ENCODE measurements at regions not wholly inside any gene's neighbourhood (a gene's known extent, or its start where the extent isn't known, plus 50 kb on each side); places are given as distances from the start of the nearest gene placed in this dataset.

- no peak for DNase-seq
These were observed 76.1 kb upstream of the PAX6 start for GRCh38 chr11:31887180-31887579.

GRCh38 chr11:31884080-31884479, 73.0 kb upstream of the PAX6 start:
- no peak for DNase-seq

DNA sequence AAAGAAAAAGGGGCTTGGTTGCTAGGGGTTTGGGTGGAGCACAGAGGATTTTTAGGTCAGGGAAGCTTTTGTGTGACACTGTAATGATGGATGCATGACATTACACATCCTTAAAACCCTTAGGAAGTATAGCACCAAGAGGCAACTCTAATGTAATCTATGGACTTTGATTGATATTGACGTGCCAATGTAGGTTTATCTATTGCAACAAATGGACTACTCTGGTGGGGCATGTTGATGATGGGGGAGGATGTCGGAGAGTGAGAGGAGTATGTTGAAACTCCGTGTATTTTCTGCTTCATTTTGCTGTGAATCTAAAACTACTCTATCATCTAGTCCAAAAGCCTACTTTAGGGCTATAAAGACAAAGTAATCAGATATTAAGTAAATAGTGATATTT, 72.3 kb upstream of the PAX6 start:
- DNase-seq, result no peak

DNA sequence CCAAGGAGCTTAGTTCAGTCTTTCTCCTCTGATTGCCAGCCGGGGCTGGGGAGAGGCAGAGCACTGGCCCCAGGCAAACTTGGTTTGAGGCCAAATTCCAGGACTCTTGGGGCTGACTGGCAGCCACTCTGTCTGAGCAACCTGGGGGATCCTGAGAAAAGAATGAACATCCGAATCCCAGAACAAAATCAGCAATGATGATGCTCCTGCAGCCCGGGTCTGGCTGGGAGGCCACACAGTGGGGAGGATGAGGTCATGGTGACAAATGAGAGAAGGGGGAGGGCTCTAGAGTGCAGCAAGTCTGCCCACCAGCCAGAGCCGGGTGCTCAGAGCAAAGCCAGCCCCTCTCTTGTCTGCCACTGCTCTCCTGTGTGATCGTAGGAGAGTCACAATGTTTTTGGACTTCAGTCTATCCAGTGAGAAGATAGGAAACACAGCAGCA, 71.8 kb upstream of the PAX6 start:
- DNase-seq, result no peak

DNA sequence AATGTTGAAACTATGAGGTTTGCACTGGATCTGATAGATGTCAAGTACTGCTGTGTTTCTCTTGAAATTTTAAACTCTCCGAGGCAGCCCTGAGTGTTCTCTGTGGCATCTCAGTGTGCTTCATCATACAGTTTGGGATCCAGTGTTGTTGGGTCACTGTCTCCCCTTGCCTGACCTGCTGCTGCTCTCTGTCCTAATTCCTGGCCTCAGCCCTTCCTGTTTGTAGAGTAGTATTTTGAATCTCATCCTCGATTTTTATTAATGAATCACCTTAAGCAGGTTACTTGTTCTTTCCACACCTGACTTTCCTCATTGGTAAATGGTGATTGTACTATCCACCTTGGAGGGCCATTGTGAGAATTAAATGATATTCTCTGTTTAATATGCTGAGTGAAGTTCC, 70.7 kb upstream of the PAX6 start:
- DNase-seq, result no peak

DNA sequence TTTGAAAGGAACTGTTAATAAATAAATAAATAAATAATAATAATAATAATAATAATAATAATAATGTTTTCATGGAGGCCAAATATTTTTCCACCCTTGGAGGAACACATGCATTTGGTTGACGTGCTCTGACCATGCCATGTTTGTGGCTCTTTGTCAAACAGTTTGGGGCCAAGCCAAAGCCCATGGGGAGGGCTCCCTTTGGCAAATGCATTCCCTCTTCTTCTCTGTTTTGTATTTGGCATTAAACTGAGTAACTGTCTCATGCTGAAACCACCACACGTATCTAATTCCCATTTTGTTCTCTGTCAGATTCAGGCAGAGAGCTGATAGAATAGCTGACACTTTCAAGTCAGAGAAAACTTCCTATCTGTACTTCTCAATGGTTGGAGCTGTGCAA, 68.6 kb upstream of the PAX6 start:
- DNase-seq, result no peak

DNA sequence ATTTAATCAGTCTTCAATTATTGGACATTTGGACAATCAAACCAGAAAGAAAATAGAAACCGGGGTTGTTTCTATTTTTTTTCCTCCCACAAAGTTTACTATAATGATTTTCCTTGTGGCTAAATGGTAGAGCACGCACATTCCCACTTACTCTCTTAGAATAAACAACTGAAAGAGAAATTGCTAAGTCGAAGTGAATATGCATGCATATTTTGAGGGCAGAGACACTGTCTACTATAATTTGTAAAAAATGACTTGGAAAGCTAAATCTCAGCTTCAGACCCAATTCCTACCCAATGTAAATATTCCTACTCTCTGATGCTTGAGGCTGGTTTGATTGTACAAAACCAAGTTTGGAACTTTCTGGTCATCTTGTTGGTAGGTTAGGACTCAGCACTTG, 66.7 kb upstream of the PAX6 start:
- DNase-seq, result no peak

- no peak for DNase-seq
These were observed 66.0 kb upstream of the PAX6 start for GRCh38 chr11:31877083-31877482.

GRCh38 chr11:31875866-31876560, 64.9 kb upstream of the PAX6 start:
- DNase-seq, result no peak

DNA sequence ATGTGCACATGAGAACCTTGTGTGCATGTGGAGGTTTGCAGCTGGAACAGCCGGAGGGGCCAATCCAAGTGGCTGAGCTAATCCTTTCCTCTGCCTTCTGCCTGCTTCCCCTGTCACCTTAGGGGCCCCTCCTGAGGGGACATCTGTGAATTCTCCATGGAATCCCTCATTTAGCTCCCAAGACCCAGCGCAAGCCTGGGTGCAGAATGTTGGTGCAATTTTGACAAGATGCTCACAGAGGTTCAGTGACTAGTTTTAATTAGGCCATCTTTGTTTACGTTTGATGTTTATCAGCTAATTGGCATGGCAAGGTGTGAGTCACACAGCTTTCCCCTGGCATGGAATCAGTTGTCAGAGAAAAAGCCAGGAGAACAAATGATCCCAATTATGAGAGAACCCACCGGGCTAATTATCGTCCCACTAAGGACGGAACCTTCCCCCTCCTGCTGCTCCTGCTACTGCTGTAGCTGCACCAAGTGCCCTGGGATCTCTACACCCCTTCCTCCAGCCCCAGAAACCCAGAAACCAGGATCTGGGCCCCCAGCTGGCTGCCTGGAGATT, 63.6 kb upstream of the PAX6 start:
- DNase-seq, result no peak

DNA sequence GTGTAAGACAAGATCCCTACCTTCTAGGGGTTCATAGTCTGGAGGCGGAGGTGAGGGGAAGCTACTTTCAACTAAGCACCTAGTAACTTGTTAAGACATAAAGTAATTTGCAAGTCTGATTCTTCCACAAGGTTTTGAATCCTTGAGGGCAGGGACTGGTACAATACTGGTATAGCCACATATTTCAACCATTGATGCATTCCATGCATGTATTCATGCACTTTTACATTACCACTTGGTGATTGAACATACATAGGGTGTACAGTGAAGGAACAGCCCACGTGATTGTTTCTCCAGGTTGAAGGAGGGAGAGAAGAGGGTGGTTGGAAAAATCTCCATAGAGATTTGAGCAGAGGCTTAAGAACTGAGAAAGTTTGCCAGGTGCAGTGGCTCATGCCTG, 62.0 kb upstream of the PAX6 start:
- DNase-seq, result no peak

DNA sequence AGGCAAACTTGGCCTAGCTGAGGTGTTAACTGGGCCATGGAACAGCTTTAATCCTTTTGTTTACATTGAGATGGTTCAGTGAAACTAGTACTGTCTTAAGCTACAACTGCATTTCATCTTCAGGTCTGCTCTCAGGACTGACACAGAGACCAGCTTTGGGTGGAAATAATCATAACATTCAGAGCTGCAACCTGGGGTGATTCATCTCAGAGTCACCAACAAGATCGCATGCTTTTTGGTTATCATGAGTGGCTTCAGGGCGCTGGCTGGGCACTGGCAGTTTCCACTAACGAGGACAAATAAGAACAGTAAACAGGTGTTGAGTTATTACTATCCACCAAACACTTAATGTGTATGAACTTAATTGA, 60.9 kb upstream of the PAX6 start:
- no peak for DNase-seq

DNA sequence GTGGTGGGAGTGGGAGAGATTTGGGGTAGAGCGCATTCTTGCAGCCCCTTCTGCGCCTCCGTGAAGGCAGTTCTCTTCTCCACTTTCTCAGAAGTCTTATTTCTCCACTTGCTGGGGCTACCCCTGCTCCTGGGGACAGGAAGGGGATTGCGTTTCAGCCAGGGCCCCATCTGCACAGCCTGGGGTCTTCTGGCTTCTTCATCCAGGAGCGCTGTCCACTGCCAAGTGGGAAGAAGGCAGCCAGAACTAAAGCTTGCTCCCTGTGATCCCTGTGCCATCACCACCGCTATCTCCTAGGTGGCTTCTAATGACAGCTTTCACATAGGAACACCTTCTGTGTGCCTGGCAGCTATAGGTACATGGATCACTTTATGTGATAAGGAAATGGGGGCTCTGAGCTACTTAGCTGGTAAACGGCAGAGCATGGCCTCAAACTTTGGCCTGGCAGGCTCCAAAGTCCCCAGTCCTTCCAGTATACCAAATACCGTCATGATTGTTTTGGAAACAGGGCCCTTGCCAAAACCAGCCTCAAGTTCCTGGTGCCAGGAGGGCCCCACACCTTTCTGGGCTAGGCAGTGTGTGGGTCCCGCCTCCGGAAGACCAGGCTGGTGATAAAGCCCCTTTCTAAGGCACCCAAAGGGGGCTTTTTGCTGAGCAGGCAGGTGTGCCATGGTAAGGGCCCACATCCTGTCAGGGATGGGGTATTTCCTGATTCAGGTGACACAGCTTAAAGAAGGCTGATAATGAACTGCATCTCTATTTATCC, 60.4 kb upstream of the PAX6 start:
- DNase-seq, result no peak

DNA sequence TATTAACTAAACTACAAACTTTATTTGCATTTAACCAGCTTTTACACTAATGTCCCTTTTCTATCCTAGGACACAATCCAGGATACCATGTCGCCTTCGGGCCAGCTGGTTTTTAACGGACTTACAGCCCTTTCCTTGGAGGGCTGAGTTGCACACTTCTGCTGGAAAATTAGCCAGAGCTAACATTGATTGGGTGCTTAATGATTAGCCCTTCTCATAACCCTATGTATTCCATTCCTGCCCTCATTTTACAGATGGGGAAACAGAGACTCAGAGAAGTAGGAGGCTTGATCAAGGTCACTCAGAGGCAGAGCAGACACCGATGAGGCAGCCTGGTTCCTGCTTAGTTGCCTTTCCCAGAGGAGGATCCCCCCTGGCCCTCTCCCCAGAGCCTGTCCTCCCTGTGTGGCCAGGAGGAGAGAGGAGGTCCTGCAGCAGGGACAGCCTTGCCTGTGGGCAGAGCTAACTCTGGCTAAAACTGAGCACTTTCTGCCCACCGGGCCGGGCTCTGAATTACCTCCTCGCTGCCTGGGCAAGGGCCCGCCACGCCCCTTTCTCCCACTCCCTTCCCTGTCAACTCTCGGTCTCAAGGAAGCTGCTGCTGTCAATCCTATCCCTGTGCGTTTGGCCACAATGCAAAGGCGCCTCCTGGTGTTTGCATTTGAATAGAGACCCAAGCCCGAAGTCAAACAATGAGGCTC, 59.6 kb upstream of the PAX6 start:
- no peak for DNase-seq

DNA sequence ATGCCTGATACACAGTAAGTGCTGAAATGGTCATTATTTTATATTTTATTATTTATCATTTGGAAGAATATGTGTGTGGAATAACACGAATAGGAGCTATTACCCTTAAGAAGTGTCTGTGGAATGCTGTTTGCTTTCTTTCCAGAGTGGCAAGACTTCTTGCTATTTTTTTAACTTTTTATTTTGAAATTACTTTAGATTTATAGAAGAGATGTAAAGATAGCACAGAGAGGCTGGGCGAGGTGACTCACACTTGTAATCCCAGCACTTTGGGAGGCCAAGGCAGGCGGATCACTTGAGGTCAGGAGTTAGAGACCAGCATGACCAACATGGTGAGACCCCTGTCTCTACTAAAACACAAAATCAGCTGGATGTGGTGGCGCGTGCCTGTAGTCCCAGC, 58.9 kb upstream of the PAX6 start:
- no peak for DNase-seq

DNA sequence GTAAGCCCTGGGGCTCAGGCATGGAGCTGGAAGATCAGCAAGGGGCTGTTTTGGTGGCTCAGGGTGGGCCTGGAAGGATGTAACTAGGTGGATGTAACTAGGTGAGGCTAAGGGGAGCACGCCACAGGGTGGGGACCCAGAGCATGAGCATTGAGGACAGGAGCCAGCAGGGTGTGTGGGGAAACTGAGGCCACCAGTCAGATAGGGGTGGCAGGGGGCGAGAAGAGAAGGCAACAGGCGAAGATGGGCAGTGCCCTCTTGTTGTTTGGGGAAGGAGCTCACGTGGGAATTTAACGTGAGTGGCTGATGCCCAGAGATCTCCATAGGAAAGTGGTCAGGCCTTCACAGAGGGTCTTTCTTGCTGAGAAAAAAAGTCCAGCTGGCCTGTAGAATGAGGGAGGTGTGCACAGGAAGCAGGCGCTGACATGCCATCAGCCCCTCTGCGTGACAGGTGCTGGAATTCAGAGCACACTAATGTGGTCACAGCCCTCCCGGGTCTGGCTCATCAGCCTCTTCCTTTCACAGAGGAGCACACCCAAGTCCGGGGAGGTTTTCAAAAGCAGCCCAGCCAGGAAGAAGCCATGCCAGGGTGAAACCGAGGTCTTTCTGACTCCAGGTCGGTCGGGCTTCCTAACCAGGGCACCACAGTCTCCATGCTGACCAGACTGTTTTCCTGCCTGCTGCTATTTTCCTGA, 54.6 kb upstream of the PAX6 start:
- no peak for DNase-seq

GRCh38 chr11:31863170-31863832, 52.2 kb upstream of the PAX6 start:
- no peak for DNase-seq

GRCh38 chr11:31861011-31861410, 49.9 kb upstream of the PAX6 start:
- no peak for DNase-seq
